ENCODE measurements at regions not wholly inside any gene's neighbourhood (a gene's known extent, or its start where the extent isn't known, plus 50 kb on each side); places are given as distances from the start of the nearest gene placed in this dataset.

GRCh38 chr11:25298450-25298849, 801.6 kb downstream of the LUZP2 start:
- no peaks in the 10 kb centered on the region for H4K20me1 ChIP-seq
- H3K9ac ChIP-seq: no peak overlapping the region
- H3K27me3 ChIP-seq: no peaks in the 10 kb centered on the region
- H3K36me3 ChIP-seq: no peaks in the 10 kb centered on the region
- no peak overlapping the region for H3K4me3 ChIP-seq
- no peak for TF ChIP-seq Cebpa-rat (IDR thresholded peaks at IDR 0.05)
- H3K4me2 ChIP-seq: no peak overlapping the region
- H3K9me3 ChIP-seq: no peaks in the 10 kb centered on the region
- no peaks in the 10 kb centered on the region for H3K4me1 ChIP-seq
- H3K27ac ChIP-seq: no peak overlapping the region

GRCh38 chr11:25309818-25310217, 813.0 kb downstream of the LUZP2 start:
- Histone ChIP-seq H3K9me3 (no peaks in the 10 kb centered on the region), H3K36me3 (no peaks in the 10 kb centered on the region), H3K4me1 (no peaks in the 10 kb centered on the region), H3K27ac (no peak overlapping the region), H3K4me2 (no peak overlapping the region), H3K27me3 (no peaks in the 10 kb centered on the region), H3K9ac (no peak overlapping the region), H4K20me1 (no peaks in the 10 kb centered on the region), H3K4me3 (no peak overlapping the region)
- no peak for TF ChIP-seq Cebpa-rat (IDR thresholded peaks at IDR 0.05)

GRCh38 chr11:25317216-25317615, 820.4 kb downstream of the LUZP2 start:
- Histone ChIP-seq H3K4me2 (no peak overlapping the region), H3K9ac (no peak overlapping the region), H3K27ac (no peak overlapping the region), H4K20me1 (no peaks in the 10 kb centered on the region), H3K36me3 (no peaks in the 10 kb centered on the region), H3K4me1 (no peaks in the 10 kb centered on the region), H3K4me3 (no peak overlapping the region), H3K9me3 (no peaks in the 10 kb centered on the region), H3K27me3 (no peaks in the 10 kb centered on the region)
- no peak for TF ChIP-seq Cebpa-rat (IDR thresholded peaks at IDR 0.05)

- Histone ChIP-seq H3K36me3 (no peaks in the 10 kb centered on the region), H3K4me2 (no peak overlapping the region), H3K9ac (no peak overlapping the region), H3K27me3 (no peaks in the 10 kb centered on the region), H4K20me1 (no peaks in the 10 kb centered on the region), H3K4me1 (no peaks in the 10 kb centered on the region), H3K4me3 (no peak overlapping the region), H3K9me3 (no peaks in the 10 kb centered on the region), H3K27ac (no peak overlapping the region)
- no peak for TF ChIP-seq Cebpa-rat (IDR thresholded peaks at IDR 0.05)
Measured at GRCh38 chr11:25319127-25319526, 822.3 kb downstream of the LUZP2 start.

- Histone ChIP-seq H4K20me1 (no peaks in the 10 kb centered on the region), H3K27ac (no peak overlapping the region), H3K9ac (no peak overlapping the region), H3K27me3 (no peaks in the 10 kb centered on the region), H3K4me3 (no peak overlapping the region), H3K4me1 (no peaks in the 10 kb centered on the region), H3K4me2 (no peak overlapping the region), H3K9me3 (no peaks in the 10 kb centered on the region), H3K36me3 (no peaks in the 10 kb centered on the region)
- TF ChIP-seq Cebpa-rat (IDR thresholded peaks at IDR 0.05): no peak
Measured at GRCh38 chr11:25327656-25328055, 830.8 kb downstream of the LUZP2 start.

- Histone ChIP-seq H3K27me3 (no peaks in the 10 kb centered on the region), H3K4me3 (no peak overlapping the region), H3K27ac (no peak overlapping the region), H3K4me2 (no peak overlapping the region), H4K20me1 (no peaks in the 10 kb centered on the region), H3K9me3 (no peaks in the 10 kb centered on the region), H3K4me1 (no peaks in the 10 kb centered on the region), H3K9ac (no peak overlapping the region), H3K36me3 (no peaks in the 10 kb centered on the region)
- TF ChIP-seq Cebpa-rat (IDR thresholded peaks at IDR 0.05): no peak
Measured at GRCh38 chr11:25339281-25339680, 842.4 kb downstream of the LUZP2 start.

- Histone ChIP-seq H3K4me1 (no peaks in the 10 kb centered on the region), H3K9ac (no peak overlapping the region), H3K4me3 (no peak overlapping the region), H3K36me3 (no peaks in the 10 kb centered on the region), H4K20me1 (no peaks in the 10 kb centered on the region), H3K27me3 (no peaks in the 10 kb centered on the region), H3K4me2 (no peak overlapping the region), H3K27ac (no peak overlapping the region), H3K9me3 (no peaks in the 10 kb centered on the region)
- TF ChIP-seq Cebpa-rat (IDR thresholded peaks at IDR 0.05): no peak
Measured at GRCh38 chr11:25349537-25349936, 852.7 kb downstream of the LUZP2 start.

GRCh38 chr11:25350899-25351803, 854.3 kb downstream of the LUZP2 start:
- Histone ChIP-seq H4K20me1 (no peaks in the 10 kb centered on the region), H3K36me3 (no peaks in the 10 kb centered on the region), H3K9me3 (no peaks in the 10 kb centered on the region), H3K4me1 (no peaks in the 10 kb centered on the region), H3K27ac (no peak overlapping the region), H3K4me3 (no peak overlapping the region), H3K4me2 (no peak overlapping the region), H3K9ac (no peak overlapping the region), H3K27me3 (no peaks in the 10 kb centered on the region)
- no peak for TF ChIP-seq Cebpa-rat (IDR thresholded peaks at IDR 0.05)

GRCh38 chr11:25357133-25357532, 860.3 kb downstream of the LUZP2 start:
- H3K9me3 ChIP-seq: no peaks in the 10 kb centered on the region
- H3K4me3 ChIP-seq: no peak overlapping the region
- no peak overlapping the region for H3K4me2 ChIP-seq
- H3K27me3 ChIP-seq: no peaks in the 10 kb centered on the region
- H3K36me3 ChIP-seq: no peaks in the 10 kb centered on the region
- H3K4me1 ChIP-seq: peaks cover 10% of the 10 kb centered on the region; the same call in 1 of the 2 replicates
- no peak overlapping the region for H3K9ac ChIP-seq
- no peaks in the 10 kb centered on the region for H4K20me1 ChIP-seq
- no peak for TF ChIP-seq Cebpa-rat (IDR thresholded peaks at IDR 0.05)
- no peak overlapping the region for H3K27ac ChIP-seq

- no peak for TF ChIP-seq Cebpa-rat (IDR thresholded peaks at IDR 0.05)
- Histone ChIP-seq H3K36me3 (no peaks in the 10 kb centered on the region), H4K20me1 (no peaks in the 10 kb centered on the region), H3K9ac (no peak overlapping the region), H3K4me2 (no peak overlapping the region), H3K27me3 (no peaks in the 10 kb centered on the region), H3K4me1 (no peaks in the 10 kb centered on the region), H3K9me3 (peaks cover 2% of the 10 kb centered on the region; the same call in 1 of the 2 replicates), H3K4me3 (no peak overlapping the region), H3K27ac (no peak overlapping the region)
Measured at GRCh38 chr11:25377466-25377865, 880.6 kb downstream of the LUZP2 start.
